Epithelial cell of proximal tubule (primary cell): ENCODE measurements at regions not wholly inside any gene's neighbourhood (a gene's known extent, or its start where the extent isn't known, plus 50 kb on each side); places are given as distances from the start of the nearest gene placed in this dataset.
"Not testable (repeated sequence)": the region's sequence is repeated elsewhere in the genome, so short reads cannot be mapped to it uniquely, and the experiment has no call there.

Source experiments
- DNase-seq: peaks from one replicate; pipeline ENCODE4 v3.0.0-alpha.2; 2011; ENCODE audit warnings: low read depth
- H3K4me3 ChIP-seq: 2 replicates; pipeline ENCODE4 v1.5.1; 2011; ENCODE audit warnings: low read depth, mild to moderate bottlenecking, low read length
- TF ChIP-seq, protein P1 (sequence below): conservative IDR thresholded peaks from 2 replicates; pipeline ENCODE4 v1.5.1; 2012; ENCODE audit warnings: low read depth, mild to moderate bottlenecking, low read length

DNA sequence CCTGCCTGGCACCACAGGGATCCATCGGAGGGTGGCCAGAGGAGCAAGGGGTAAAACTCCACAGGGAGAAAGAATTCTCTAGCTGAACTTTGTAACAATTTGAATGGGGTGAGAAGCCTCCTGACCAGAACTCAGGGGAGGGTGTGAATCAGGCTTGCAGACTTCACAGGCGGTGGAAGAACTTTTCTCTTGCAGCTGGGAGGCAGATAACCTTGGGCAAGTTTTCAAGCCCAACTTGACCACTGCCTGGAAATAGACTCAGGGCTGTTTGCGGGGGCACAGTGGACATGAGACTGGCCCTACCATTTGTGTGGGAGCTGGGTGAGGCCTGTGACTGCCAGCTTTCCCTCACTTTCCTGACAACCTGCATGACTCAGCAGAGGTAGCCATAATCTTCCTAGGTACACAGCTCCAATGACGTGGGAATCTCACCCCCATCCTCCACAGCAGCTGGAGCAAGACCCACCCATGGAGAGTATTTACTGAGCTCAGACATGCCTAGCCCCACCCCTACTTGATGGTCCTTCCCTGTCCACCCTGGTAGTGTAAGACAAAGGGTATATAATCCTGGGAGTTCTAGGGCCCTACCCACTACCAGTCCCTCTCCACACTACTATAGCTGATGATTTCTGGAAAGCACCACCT is 210.0 kb upstream of the AGTR2 start:
- TF ChIP-seq, protein P1, sequence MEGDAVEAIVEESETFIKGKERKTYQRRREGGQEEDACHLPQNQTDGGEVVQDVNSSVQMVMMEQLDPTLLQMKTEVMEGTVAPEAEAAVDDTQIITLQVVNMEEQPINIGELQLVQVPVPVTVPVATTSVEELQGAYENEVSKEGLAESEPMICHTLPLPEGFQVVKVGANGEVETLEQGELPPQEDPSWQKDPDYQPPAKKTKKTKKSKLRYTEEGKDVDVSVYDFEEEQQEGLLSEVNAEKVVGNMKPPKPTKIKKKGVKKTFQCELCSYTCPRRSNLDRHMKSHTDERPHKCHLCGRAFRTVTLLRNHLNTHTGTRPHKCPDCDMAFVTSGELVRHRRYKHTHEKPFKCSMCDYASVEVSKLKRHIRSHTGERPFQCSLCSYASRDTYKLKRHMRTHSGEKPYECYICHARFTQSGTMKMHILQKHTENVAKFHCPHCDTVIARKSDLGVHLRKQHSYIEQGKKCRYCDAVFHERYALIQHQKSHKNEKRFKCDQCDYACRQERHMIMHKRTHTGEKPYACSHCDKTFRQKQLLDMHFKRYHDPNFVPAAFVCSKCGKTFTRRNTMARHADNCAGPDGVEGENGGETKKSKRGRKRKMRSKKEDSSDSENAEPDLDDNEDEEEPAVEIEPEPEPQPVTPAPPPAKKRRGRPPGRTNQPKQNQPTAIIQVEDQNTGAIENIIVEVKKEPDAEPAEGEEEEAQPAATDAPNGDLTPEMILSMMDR = no peak
- no peak overlapping the region for H3K4me3 ChIP-seq

DNA sequence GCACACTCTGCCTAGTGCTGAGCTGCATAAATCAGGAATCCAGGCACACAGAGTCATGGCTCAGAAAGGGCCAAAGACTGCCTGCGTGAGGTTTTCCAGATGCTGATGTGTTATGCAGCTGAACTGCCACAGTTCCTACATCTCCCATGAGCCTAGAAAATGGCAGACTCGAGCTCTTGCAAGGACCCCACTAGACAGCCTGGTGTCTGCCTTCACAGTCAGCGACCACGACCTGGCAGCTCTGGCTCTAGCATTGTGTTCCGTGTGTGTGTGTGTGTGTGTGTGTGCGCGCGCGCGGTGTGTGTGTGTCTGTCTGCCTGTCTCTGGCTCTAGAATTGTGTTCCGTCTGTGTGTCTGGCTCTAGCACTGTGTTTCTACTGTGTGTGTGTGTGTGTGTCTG is 203.6 kb upstream of the AGTR2 start:
- TF ChIP-seq, protein P1 = no peak
- H3K4me3 ChIP-seq = no peak overlapping the region
- DNase-seq = no peak

More for the DNA sequence above, 210.0 kb upstream of the AGTR2 start:
- no peak for DNase-seq

DNA sequence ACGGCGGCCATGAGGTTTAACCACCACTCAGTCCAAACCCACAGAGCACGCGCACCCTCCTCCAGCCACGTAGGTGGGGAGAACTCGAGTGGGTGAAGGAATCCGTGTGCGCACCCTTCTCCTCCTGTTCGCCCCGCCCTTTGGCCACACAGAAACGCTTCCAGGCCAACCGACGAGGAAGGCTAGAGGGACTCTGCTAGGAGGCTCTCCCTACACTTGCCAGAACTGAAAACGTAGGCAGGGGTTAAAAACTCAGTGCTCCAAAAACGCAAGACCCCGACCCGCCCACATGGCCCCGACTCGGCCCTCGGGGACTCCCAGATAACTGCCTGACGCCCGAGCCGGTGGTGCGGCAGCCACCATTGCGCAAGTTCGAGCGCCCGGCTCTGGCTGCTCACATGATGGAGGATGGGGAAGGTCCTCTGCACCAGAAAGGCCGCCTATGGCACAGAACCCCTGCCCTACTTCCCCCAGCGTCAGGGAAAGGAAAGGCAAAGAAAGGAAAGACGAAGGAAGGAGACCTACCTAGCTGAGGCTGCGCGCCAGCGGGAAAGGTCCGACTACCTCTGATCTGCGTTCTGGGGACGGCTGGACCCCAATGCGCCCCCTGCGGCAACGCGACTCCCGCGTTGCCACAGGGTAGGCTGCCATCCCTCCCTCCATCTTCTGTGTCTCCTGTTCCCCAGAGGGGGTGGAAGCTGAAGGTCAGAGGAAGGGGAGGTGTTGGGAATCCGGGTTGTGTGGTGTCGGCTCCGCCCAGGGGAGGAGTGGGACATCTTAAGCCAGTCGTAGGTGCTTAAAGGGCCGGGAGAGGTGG is 201.9 kb upstream of the AGTR2 start:
- peak overlapping the region; percentile 83 for H3K4me3 ChIP-seq
- DNase-seq = no peak
- TF ChIP-seq, protein P1 = peak; percentile 20

DNA sequence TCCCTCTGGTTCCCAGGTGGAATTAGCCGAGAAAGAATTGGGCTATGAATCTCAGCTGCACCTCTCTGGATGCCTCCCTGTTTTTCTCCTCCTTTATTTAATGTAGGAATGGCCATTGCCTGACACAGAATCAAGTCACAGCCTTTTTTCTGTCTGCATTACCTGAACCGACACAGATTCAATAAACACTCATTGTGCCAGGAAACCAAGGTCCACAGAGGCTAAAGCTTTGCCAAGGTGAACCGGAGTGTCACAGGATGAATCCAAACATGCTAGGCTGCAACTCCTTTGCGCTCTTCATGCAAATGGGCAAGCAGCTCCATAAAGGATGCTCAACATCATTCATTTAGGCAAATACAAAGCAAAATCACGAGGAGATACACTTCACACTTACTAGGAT is 199.8 kb upstream of the AGTR2 start:
- no peak for DNase-seq
- TF ChIP-seq, protein P1 = no peak

DNA sequence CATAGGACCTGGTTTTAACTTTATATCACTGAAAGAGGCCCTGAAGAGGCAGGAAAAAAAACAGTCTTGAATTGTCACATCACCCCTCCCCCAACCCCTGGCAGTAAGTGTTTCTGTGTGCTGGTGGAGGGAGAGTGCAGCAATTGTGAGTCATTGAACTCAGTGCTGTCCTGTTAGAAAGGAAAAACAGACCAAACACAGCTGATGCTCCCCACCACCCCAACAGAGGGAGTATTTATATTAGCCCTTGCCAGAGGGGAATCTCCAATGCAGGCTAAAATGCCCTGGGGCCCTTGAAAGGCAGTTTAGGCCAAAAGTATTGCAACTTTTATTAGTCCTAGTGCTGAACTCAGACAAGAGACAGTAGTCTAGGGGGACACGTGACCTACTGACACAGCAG is 197.8 kb upstream of the AGTR2 start:
- no peak overlapping the region for H3K4me3 ChIP-seq
- DNase-seq = no peak
- TF ChIP-seq, protein P1 = no peak

More for the DNA sequence above, 199.8 kb upstream of the AGTR2 start:
- no peak overlapping the region for H3K4me3 ChIP-seq

DNA sequence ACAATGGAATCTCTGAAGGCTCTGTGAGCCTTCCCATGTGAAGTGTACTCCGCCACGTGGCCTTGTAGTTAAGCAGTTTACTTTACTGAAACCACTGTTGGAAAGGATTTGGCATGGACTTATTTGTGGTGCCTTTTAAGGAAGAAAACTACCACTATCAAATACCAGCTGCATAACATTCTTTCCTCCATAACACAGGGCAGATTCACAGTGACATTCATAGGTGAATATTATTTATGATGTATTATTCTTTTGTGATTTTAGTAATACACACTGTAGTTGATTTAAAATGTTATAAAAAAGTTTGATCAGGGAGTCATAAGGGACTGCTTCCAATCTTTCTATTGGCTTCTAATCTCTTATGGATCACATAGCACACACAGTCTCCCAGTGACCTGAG is 192.5 kb upstream of the AGTR2 start:
- H3K4me3 ChIP-seq = no peak overlapping the region
- no peak for DNase-seq
- TF ChIP-seq, protein P1 = no peak

DNA sequence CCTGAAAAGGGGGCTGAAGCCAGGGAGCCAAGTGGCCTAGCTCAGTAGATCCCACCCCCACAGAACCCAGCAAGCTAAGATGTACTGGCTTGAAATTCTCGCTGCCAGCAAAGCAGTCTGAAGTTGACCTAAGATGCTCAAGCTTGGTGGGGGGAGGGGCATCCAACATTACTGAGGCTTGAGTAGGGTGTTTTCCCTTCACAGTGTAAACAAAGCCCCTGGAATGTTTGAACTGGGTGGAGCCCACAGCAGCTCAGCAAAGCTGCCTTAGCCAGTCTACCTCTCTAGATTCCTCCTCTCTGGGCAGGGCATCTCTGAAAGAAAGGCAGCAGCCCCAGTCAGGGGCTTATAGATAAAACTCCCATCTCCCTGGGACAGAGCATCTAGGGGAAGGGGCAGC is 187.4 kb upstream of the AGTR2 start:
- DNase-seq, H3K4me3 ChIP-seq: not testable (repeated sequence)

DNA sequence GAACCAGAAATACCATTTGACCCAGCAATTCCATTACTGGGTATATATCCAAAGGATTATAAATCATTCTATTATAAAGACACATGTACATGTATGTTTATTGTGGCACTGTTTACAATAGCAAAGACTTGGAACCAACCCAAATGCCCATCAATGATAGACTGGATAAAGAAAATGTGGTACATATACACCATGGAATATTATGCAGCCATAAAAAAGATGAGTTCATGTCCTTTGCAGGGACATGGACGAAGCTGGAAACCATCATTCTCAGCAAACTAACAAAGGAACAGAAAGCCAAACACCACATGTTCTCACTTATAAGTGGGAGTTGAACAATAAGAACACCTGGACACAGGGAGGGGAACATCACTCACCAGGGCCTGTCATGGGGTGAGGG is 183.1 kb upstream of the AGTR2 start:
- not testable (repeated sequence) for H3K4me3 ChIP-seq, DNase-seq
